ENCODE measurements at regions not wholly inside any gene's neighbourhood (a gene's known extent, or its start where the extent isn't known, plus 50 kb on each side); places are given as distances from the start of the nearest gene placed in this dataset.
"Not testable (repeated sequence)": the region's sequence is repeated elsewhere in the genome, so short reads cannot be mapped to it uniquely, and the experiment has no call there.

DNA sequence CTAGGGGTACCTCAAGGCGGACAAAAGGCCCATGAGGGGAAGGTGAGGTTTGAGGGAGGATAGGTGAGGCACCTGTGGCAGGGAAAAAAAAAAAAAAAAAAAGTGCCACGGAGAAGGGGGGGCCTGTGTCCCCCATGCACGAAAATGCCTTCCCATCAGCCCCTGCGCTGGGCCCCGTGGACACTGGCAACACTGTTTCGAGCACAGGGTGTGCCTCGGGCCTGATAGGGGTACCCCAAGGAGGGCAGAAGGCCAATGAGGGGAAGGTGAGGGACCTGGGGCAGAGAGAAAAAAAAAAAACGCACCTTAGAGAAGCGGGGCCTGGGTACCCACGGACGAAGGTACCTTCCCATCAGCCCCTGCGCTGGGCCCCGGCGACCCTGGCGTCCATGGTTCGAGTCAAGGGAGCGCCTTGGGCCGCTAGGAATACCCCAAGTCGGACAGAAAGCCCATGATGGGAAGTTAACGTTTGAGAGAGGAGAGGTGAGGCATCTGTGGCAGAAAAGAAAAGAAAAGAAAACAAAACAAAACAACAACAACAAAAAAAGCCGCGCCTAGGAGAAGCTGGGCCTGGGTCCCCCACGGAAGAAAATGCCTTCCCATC lies 190.0 kb downstream of the POTEM start:
- peaks cover 17% of the 10 kb centered on the region for H3K9me3 ChIP-seq
- peak; percentile 14 for ATAC-seq
- intact Hi-C loops (cut with DNase I, micrococcal nuclease); H3K4me1 ChIP-seq (ENCODE audit: low read depth); H3K36me3 ChIP-seq (ENCODE audit: low read depth); H3K4me3 ChIP-seq: not testable (repeated sequence)
- DNase-seq = peak in 1 of 3 donors; percentile 62

DNA sequence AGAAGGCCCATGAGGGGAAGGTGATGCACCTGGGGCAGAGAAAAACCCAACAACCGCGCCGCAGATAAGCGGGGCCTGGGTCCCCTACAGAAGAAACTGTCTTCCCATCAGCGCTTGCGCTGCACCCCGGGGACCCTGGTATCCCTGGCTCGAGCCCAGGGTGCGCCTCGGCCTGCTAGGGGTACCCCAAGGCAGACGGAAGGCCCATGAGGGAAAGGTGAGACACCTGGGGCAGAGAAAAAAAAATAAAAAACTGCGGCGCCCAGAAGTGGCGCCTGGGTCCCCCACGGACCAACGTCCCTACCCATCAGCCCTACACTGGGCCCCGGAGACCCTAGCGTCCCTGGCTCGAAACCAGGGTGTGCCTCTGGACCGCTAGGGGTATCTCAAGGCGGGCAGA lies 190.8 kb downstream of the POTEM start:
- H3K36me3 ChIP-seq (ENCODE audit: low read depth); H3K4me1 ChIP-seq (ENCODE audit: low read depth); H3K4me3 ChIP-seq; ATAC-seq; intact Hi-C loops (cut with DNase I, micrococcal nuclease): not testable (repeated sequence)
- H3K9me3 ChIP-seq = peaks cover 17% of the 10 kb centered on the region
- DNase-seq = peak in 1 of 3 donors; percentile 50

DNA sequence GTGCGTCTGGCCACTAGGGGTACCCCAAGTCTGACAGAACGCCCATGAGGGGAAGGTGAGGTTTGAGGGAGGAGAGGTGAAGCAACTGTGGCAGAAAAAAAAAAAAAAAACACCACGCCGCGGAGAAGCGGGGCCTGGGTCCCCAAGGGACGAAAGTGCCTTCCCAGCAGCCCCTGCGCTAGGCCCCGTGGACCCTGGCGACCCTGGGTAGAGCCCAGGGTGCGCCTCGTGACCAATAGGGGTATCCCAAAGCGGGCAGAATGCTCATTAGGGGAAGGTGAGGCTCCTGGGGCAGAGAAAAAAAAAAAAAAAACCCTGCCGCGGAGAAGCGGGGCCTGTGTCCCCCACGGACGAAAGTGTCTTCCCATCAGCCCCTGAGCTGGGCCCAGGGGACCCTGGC lies 191.4 kb downstream of the POTEM start:
- peaks cover 17% of the 10 kb centered on the region for H3K9me3 ChIP-seq
- intact Hi-C loops (cut with DNase I, micrococcal nuclease); H3K4me3 ChIP-seq; H3K4me1 ChIP-seq (ENCODE audit: low read depth); H3K36me3 ChIP-seq (ENCODE audit: low read depth); ATAC-seq: not testable (repeated sequence)
- peak in 1 of 3 donors; percentile 33 for DNase-seq

DNA sequence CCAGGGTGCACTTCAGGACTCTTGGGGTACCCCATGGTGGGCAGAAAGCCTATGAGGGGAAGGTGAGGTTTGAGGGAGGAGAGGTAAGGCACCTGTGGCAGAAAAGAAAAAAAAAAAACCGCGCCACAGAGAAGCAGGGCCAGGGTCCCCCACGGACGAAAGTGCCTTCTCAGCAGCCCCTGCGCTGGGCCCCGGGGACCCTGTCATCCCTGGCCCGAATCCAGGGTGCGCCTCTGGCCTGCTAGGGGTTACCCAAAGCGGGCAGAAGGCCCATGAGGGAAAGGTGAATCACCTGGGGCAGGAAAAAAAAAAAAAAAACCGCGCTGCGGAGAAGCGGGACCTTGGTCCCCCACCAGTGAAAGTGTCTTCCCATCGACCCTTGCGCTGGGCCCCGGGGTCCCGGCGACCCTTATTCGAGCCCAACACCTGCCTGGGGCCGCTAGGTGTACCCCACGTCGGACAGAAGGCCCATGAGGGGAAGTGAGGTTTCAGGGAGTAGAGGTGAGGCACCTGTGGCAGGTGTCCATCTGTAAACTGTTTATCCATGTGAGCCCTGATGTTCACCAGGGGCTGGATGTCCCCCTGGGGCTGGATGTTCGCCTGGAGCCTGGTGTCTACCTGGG lies 191.9 kb downstream of the POTEM start:
- H3K4me3 ChIP-seq; ATAC-seq; intact Hi-C loops (cut with DNase I, micrococcal nuclease); H3K36me3 ChIP-seq (ENCODE audit: low read depth); DNase-seq; H3K4me1 ChIP-seq (ENCODE audit: low read depth): not testable (repeated sequence)
- H3K9me3 ChIP-seq = peaks cover 21% of the 10 kb centered on the region

DNA sequence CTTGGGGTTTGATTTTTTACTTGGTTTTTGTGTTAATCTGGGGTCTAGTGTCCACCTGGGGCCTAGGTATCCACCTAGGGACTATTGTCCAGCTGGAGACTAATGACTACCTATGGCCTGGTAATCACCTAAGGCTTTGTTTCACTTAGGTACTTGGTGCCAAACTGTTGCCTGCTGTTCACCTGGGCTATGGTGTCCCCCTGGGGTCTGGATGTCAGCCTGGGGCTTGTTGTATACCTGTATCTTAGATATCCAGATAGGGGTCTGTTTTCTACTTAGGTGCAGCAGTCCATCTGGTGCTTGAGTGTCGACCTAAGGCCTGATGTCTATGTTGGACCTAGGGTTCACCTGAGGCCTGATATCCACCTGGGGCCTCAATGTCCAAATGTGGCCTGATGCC lies 193.1 kb downstream of the POTEM start:
- H3K4me1 ChIP-seq (ENCODE audit: low read depth); ATAC-seq; H3K36me3 ChIP-seq (ENCODE audit: low read depth); intact Hi-C loops (cut with DNase I, micrococcal nuclease); H3K4me3 ChIP-seq: not testable (repeated sequence)
- peak in 1 of 3 donors; percentile 42 for DNase-seq
- H3K9me3 ChIP-seq = peaks cover 23% of the 10 kb centered on the region

DNA sequence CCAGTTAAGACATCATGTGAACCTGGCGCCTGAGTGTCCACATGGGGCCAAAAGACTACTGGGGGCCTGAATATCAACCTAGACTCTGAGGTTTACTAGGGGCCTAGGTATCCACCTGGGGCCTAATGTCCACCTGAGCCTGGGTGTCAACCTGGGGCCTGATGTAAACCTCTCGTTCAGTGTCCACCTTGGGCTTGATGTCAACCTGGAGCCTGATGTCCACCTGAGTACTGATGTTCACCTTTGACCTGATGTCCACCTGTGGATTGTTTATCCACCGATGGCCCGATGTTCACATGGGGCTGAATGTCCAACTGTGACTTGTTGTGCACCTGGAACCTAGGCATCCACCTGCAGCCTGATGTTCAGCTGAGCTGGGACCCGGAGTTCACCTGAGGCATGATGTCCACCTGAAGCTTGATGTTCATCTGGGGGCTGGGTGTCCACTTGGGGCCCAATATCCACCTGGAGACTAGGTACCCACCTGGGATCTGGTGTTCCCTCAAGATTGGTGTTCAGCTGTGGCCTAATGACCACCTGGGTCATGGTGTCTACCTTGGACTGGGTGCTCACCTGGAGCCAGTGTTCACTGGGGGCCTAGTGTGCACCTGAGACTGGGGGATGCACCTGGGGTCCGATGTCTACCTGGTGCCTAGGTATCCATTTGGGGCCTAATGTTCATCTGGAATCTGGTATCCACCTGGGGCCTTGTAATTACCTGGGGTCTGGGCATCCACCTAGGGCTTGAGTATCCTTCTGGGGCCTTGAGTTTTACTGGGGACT lies 194.2 kb downstream of the POTEM start:
- DNase-seq = peak in 1 of 3 donors; percentile 66
- ATAC-seq; H3K36me3 ChIP-seq (ENCODE audit: low read depth); H3K4me1 ChIP-seq (ENCODE audit: low read depth); H3K4me3 ChIP-seq; intact Hi-C loops (cut with DNase I, micrococcal nuclease): not testable (repeated sequence)
- peaks cover 25% of the 10 kb centered on the region for H3K9me3 ChIP-seq

DNA sequence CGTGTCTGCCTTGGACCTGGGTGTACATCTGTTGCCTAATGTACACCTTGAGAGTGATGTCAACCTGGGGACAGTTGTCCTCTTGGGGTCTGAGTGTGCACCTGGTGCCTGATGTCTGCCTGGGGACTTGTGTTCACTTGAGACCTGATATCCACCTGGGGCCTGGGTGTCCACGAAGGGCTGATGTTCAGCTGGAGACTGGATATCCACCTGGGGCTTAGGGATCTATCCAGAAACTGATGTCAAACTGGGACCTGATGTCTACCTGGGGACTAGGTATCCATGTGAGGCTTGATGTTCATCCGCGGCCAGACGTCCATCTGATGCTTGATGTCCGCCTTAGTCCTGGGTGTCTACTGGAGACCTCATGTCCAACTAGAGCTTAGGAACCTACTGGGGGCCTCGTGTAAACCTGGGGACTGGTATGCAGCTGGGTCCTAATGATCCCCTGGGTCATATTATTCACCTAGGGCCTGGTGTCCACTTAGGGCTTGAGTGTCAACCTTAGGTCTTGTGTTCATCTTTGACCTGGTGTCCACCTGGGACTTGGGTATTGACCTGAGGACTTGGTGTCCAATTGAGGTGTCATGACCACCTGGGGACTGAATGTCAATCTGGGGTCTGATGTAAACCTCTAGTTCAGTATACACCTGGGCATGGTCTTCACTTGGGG lies 194.9 kb downstream of the POTEM start:
- H3K4me3 ChIP-seq; H3K4me1 ChIP-seq (ENCODE audit: low read depth); H3K36me3 ChIP-seq (ENCODE audit: low read depth); ATAC-seq; intact Hi-C loops (cut with DNase I, micrococcal nuclease): not testable (repeated sequence)
- peak in 1 of 3 donors; percentile 36 for DNase-seq
- H3K9me3 ChIP-seq = peaks cover 24% of the 10 kb centered on the region

DNA sequence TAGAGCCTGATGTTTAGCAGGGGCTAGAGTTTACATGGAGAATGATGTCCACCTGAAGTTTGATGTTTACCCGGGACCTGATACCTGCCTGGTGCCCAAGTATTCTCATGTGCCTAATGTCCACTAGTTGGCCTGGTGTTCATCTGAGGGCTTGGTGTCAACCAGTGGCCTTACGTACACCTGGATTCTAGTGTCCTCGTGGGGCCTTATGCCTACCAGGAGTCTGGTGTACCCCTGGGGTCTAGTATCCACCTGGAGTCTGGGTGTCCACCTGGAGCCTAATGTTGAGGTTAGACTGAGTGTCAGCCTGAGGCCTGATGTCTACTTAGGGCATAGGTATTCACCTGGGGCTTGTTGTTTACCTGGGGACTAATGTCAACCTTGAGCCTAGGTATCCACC lies 195.7 kb downstream of the POTEM start:
- H3K4me3 ChIP-seq; intact Hi-C loops (cut with DNase I, micrococcal nuclease); DNase-seq; H3K4me1 ChIP-seq (ENCODE audit: low read depth); H3K36me3 ChIP-seq (ENCODE audit: low read depth); ATAC-seq: not testable (repeated sequence)
- H3K9me3 ChIP-seq = peaks cover 31% of the 10 kb centered on the region

DNA sequence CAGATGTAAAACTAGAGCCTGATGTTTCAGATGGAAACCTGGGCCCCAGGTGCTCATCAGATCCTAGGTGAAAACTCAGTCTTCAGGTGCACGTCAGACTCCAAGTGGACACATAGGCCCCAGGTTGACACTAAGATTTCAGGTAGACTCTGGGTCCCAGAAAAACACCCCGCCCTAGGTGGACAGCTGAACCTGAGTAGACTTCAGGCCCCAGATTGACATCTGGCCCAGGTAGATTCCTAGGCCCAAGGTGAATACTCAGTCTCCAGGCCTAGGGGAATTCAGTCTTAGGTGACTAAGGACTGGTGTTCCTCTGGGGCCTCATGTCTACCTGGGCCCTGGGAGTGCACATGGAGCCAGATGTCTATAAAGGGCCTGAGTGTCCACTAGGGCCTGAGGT lies 196.7 kb downstream of the POTEM start:
- H3K4me1 ChIP-seq (ENCODE audit: low read depth); H3K36me3 ChIP-seq (ENCODE audit: low read depth); intact Hi-C loops (cut with DNase I, micrococcal nuclease); H3K4me3 ChIP-seq; ATAC-seq; DNase-seq: not testable (repeated sequence)
- peaks cover 34% of the 10 kb centered on the region for H3K9me3 ChIP-seq

DNA sequence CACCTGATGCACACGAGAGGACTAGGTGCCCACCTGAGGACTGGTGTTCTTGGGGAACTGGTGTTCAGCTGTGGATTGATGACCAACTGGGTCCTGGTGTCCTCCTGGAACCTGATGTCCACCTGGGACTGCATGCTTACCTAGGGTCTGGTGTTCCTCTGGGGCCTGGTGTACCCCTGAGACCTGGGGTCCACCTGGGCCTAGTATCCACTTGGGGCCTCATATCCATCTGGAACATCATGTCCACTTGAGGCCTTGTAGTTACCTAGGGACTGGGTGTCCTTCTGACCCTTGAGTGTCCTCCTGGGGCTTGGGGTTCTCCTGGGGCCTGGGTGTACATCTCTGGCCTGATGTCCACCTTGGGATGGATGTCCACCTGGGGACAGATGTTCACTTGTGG lies 197.2 kb downstream of the POTEM start:
- intact Hi-C loops (cut with DNase I, micrococcal nuclease); DNase-seq; H3K4me3 ChIP-seq; ATAC-seq; H3K36me3 ChIP-seq (ENCODE audit: low read depth); H3K4me1 ChIP-seq (ENCODE audit: low read depth): not testable (repeated sequence)
- peaks cover 38% of the 10 kb centered on the region for H3K9me3 ChIP-seq

DNA sequence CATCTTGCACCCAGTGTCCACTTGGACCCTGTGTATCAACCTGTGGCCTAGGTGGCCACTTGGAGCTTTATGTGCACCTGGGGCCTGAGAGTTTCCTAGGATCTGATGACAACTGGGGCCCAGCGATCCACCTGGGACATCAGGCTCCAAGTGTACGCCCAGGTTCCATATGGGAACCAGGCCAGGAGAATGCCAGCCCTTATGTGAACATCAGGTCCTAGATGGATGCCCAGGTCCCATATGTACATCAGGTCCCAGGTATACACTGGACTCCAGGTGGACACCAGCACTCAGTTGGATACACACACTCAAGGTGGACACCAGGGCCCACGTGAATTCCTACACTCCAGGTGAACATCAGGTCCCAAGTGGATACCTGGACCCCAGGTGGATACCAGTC lies 198.8 kb downstream of the POTEM start:
- H3K4me1 ChIP-seq (ENCODE audit: low read depth); intact Hi-C loops (cut with DNase I, micrococcal nuclease); H3K4me3 ChIP-seq; H3K36me3 ChIP-seq (ENCODE audit: low read depth); ATAC-seq: not testable (repeated sequence)
- DNase-seq = peak in 1 of 3 donors; percentile 43
- H3K9me3 ChIP-seq = peaks cover 46% of the 10 kb centered on the region

DNA sequence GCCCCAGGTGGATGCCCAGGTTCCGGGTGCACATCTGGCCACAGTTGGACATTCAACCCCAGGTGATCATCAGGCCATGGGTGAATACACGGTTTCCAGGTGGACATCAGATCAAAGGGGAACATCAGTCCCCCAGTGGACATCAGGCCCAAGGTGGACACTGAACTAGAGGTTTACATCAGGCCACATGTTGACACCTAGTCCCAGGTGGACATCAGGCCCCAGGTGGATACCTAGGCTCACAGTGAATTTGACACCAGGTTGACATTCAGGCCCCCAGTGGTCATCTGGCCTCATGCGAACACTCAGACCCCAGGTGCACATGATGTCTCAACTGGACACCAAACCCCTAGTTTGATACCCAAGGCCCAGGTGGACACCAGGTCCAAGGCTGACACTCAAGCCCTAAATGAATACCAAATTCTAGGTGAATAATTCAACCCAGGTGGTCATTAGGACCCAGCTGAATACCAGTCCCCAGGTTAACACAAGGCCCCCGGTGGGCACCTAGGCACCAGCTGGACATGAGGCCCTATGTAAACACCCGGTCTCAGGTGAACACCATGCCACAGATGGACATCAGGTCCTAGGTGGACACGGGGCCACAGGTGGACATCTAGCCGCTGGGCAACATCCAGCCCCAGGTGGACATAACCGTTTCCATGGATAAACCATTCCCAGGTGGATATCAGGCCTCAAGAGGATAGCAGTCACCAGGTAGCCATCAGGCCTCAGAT lies 200.4 kb downstream of the POTEM start:
- H3K9me3 ChIP-seq = peaks cover 38% of the 10 kb centered on the region
- ATAC-seq; H3K36me3 ChIP-seq (ENCODE audit: low read depth); H3K4me1 ChIP-seq (ENCODE audit: low read depth); intact Hi-C loops (cut with DNase I, micrococcal nuclease); H3K4me3 ChIP-seq: not testable (repeated sequence)
- peak in 1 of 3 donors; percentile 67 for DNase-seq

DNA sequence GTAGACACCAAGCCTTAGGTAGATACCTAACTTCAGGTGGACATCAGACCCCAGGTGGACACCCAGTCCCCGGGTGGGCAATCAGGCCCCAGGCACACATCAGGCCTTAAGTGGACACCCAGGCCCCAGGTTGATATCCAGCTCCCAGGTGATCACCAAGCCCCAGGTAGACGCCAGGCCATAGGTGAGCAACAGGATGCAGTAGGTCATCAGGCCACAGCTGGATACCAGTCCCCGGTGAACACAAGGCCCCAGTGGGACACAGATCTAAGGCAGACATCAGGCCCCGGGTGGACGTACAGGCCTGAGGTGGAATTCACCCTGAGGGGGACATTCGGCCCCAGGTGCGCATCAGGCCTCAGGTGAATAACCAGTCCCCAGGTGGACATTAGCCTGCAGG lies 201.0 kb downstream of the POTEM start:
- H3K4me3 ChIP-seq; ATAC-seq; H3K4me1 ChIP-seq (ENCODE audit: low read depth); intact Hi-C loops (cut with DNase I, micrococcal nuclease); H3K36me3 ChIP-seq (ENCODE audit: low read depth): not testable (repeated sequence)
- DNase-seq = peak in 1 of 3 donors; percentile 61
- peaks cover 41% of the 10 kb centered on the region for H3K9me3 ChIP-seq

Data from mucosa of descending colon (tissue), 3 donors.